Neural progenitor cell (in vitro differentiated cells): ENCODE measurements at regions not wholly inside any gene's neighbourhood (a gene's known extent, or its start where the extent isn't known, plus 50 kb on each side); places are given as distances from the start of the nearest gene placed in this dataset.

Experiments
- DNase-seq: peaks from one replicate; pipeline ENCODE4 v3.0.0-alpha.2; 2016; ENCODE audit warnings: low spot score
- H2AFZ ChIP-seq: fragments of 200-600 bp; sonication (generic); replicated peaks from 2 replicates; pipeline ENCODE4 v1.6.1; 2016; ENCODE audit warnings: antibody characterized with exemption
- H3F3A ChIP-seq: fragments of 200-600 bp; sonication (generic); 2 replicates; pipeline ENCODE4 v1.6.1; 2016; ENCODE audit warnings: antibody characterized with exemption, low read depth
- H3K27ac ChIP-seq: fragments of 200-600 bp; sonication (generic); 2 replicates; pipeline ENCODE4 v1.5.1; 2016; ENCODE audit warnings: mild to moderate bottlenecking
- H3K27me3 ChIP-seq: fragments of 200-600 bp; sonication (generic); 2 replicates; pipeline ENCODE4 v1.6.1; 2016; ENCODE audit warnings: mild to moderate bottlenecking, moderate library complexity
- H3K36me3 ChIP-seq: fragments of 200-600 bp; sonication (generic); 2 replicates; pipeline ENCODE4 v1.5.1; 2016
- H3K4me1 ChIP-seq: fragments of 200-600 bp; sonication (generic); 2 replicates; pipeline ENCODE4 v1.6.1; 2016; ENCODE audit warnings: mixed run types
- H3K4me2 ChIP-seq: fragments of 200-600 bp; sonication (generic); 2 replicates; pipeline ENCODE4 v1.6.1; 2016
- H3K4me3 ChIP-seq: fragments of 200-600 bp; sonication (generic); 2 replicates; pipeline ENCODE4 v1.5.1; 2016
- H3K79me2 ChIP-seq: fragments of 200-600 bp; sonication (generic); 2 replicates; pipeline ENCODE4 v1.6.1; 2016; ENCODE audit warnings: low read depth
- H3K9ac ChIP-seq: fragments of 200-600 bp; sonication (generic); 2 replicates; pipeline ENCODE4 v1.6.1; 2016
- H3K9me3 ChIP-seq: fragments of 200-600 bp; sonication (generic); 2 replicates; pipeline ENCODE4 v1.5.1; 2016; ENCODE audit warnings: low read depth
- H4K20me1 ChIP-seq: fragments of 200-600 bp; sonication (generic); 2 replicates; pipeline ENCODE4 v1.6.1; 2016; ENCODE audit warnings: low read depth
- H3K27ac Mint-ChIP-seq: 3 replicates; pipeline ENCODE4 v1.8.0; 2021; ENCODE audit warnings: mixed read lengths
- H3K27me3 Mint-ChIP-seq: 2 replicates; pipeline ENCODE4 v1.8.0; 2022; ENCODE audit warnings: low read depth, mild to moderate bottlenecking, inconsistent platforms, moderate library complexity, mixed read lengths; ENCODE audit not compliant: insufficient read depth
- H3K36me3 Mint-ChIP-seq: 3 replicates; pipeline ENCODE4 v1.8.0; 2021; ENCODE audit warnings: mixed read lengths
- H3K4me1 Mint-ChIP-seq: 3 replicates; pipeline ENCODE4 v1.8.0; 2021; ENCODE audit warnings: mixed read lengths
- H3K4me3 Mint-ChIP-seq: 3 replicates; pipeline ENCODE4 v1.8.0; 2021; ENCODE audit warnings: mild to moderate bottlenecking, moderate library complexity, mixed read lengths
- H3K9me3 Mint-ChIP-seq: 3 replicates; pipeline ENCODE4 v1.8.0; 2020; ENCODE audit warnings: mixed read lengths
- EZH2 ChIP-seq: fragments of 200-600 bp; sonication (generic); IDR thresholded peaks from 2 replicates; pipeline ENCODE4 v1.6.1; 2017; ENCODE audit warnings: antibody characterized with exemption, mild to moderate bottlenecking, moderate library complexity
- EZH2phosphoT487 ChIP-seq: fragments of 200-600 bp; sonication (generic); IDR thresholded peaks from 2 replicates; pipeline ENCODE4 v1.6.1; 2017; ENCODE audit warnings: antibody characterized with exemption
- TF ChIP-seq, protein P1 (sequence below): fragments of 200-600 bp; sonication (generic); IDR thresholded peaks from 2 replicates; pipeline ENCODE4 v1.5.1; 2017; ENCODE audit warnings: antibody characterized with exemption, mild to moderate bottlenecking

DNA sequence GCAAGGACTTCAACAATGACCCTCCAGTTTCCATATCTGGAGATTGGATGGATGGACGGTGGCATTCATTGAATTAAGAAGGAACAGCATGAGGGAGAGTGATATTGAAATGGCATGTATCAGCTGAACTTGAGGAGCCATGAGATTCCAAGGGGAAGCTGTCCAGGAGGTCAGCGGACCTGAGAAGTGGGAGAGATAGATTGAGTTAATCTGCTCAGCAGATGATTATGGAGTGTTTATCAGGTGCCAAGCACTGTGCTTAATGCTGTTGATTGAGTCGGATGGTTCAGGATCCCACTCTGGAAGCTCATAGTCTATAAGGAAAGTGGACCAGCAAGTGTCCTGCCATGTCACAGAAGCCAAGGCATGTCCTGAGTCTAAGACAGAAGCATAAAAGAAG lies 581.3 kb downstream of the INSC start:
- Mint-ChIP-seq H3K27me3 (peaks cover 4% of the 10 kb centered on the region), H3K9me3 (peaks cover 8% of the 10 kb centered on the region), H3K27ac (no peak overlapping the region), H3K4me3 (no peak overlapping the region), H3K36me3 (no peaks in the 10 kb centered on the region), H3K4me1 (peaks cover 8% of the 10 kb centered on the region)
- Histone ChIP-seq H2AFZ (no peak overlapping the region), H3K79me2 (no peaks in the 10 kb centered on the region), H3K27me3 (no peaks in the 10 kb centered on the region), H3K4me1 (no peaks in the 10 kb centered on the region), H3F3A (no peaks in the 10 kb centered on the region), H3K27ac (no peak overlapping the region), H3K36me3 (no peaks in the 10 kb centered on the region), H3K9me3 (no peaks in the 10 kb centered on the region), H3K9ac (no peak overlapping the region), H3K4me2 (no peak overlapping the region), H4K20me1 (no peaks in the 10 kb centered on the region), H3K4me3 (no peak overlapping the region)
- no peak for DNase-seq
- TF ChIP-seq, protein P1, sequence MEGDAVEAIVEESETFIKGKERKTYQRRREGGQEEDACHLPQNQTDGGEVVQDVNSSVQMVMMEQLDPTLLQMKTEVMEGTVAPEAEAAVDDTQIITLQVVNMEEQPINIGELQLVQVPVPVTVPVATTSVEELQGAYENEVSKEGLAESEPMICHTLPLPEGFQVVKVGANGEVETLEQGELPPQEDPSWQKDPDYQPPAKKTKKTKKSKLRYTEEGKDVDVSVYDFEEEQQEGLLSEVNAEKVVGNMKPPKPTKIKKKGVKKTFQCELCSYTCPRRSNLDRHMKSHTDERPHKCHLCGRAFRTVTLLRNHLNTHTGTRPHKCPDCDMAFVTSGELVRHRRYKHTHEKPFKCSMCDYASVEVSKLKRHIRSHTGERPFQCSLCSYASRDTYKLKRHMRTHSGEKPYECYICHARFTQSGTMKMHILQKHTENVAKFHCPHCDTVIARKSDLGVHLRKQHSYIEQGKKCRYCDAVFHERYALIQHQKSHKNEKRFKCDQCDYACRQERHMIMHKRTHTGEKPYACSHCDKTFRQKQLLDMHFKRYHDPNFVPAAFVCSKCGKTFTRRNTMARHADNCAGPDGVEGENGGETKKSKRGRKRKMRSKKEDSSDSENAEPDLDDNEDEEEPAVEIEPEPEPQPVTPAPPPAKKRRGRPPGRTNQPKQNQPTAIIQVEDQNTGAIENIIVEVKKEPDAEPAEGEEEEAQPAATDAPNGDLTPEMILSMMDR = no peak
- TF ChIP-seq EZH2phosphoT487 (no peak), EZH2 (no peak)

DNA sequence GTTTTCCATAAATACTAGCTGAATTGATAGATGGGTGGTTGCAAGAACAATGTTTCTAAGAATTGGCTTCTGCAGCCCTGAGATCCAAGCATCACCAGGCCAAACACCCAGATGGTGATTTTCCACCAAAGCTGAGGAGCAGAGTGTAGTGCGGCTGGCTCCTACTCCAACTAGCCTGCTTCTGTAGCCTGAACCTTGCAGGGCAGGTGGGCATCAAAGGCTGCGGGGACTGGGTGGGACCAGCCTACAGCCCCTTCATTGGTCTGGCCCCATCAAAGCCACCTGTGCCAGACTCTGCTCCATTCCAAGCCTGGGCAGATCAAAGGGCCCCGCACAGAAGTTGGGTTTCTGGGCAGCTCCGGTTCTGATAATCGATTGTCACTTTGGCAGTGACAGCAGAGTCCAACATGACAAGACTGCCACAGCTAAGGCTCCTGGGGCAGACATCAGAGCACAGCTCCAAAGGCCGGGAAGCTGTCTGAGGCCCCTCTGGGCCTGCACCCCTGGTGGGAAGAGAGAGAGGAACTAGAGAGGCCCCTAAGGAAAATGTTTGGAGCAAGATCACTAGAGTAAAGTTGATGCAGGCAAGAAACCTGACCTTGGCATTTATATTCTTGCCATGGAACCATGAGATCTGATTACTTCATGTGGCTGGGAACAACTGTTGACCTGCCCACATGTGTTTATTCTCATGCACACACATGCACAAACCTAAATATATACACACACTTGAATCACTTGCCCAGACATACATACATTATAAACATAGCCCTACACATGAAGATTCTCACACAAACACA lies 582.9 kb downstream of the INSC start:
- Histone ChIP-seq H3F3A (no peaks in the 10 kb centered on the region), H3K4me3 (no peak overlapping the region), H3K79me2 (no peaks in the 10 kb centered on the region), H3K9me3 (no peaks in the 10 kb centered on the region), H3K27me3 (no peaks in the 10 kb centered on the region), H3K36me3 (no peaks in the 10 kb centered on the region), H4K20me1 (no peaks in the 10 kb centered on the region), H2AFZ (no peak overlapping the region), H3K4me2 (no peak overlapping the region), H3K9ac (no peak overlapping the region), H3K27ac (no peak overlapping the region), H3K4me1 (no peaks in the 10 kb centered on the region)
- TF ChIP-seq EZH2 (no peak), EZH2phosphoT487 (no peak)
- TF ChIP-seq, protein P1 = no peak
- Mint-ChIP-seq H3K36me3 (no peaks in the 10 kb centered on the region), H3K9me3 (peaks cover 3% of the 10 kb centered on the region), H3K27me3 (peaks cover 6% of the 10 kb centered on the region), H3K27ac (no peak overlapping the region), H3K4me3 (no peak overlapping the region), H3K4me1 (peaks cover 12% of the 10 kb centered on the region)
- no peak for DNase-seq

DNA sequence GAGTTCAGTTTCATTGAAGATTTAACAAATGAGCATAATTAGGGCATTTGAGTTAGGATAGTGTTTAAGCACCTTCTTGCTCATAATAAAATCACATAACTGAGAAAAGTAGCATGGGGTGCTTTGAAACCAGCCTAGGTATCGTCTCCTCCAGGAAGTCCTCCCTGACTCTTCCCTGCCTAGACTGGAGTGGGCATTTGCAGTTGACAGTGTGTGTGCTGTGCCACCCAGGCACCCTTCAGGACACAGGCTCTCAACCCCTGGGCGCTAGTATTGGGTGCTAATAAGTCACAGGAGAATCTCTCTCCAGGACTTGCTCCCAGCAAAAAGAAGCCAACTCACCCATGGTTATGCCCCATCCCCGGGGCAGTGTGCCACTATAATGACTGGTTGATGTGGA lies 584.1 kb downstream of the INSC start:
- Mint-ChIP-seq H3K27ac (no peak overlapping the region), H3K4me1 (peaks cover 22% of the 10 kb centered on the region), H3K36me3 (no peaks in the 10 kb centered on the region), H3K27me3 (peaks cover 11% of the 10 kb centered on the region), H3K9me3 (peaks cover 6% of the 10 kb centered on the region), H3K4me3 (no peak overlapping the region)
- H3K79me2 ChIP-seq = no peaks in the 10 kb centered on the region
- no peak for DNase-seq
- H3K4me1 ChIP-seq = no peaks in the 10 kb centered on the region
- H3K27ac ChIP-seq = no peak overlapping the region
- no peaks in the 10 kb centered on the region for H4K20me1 ChIP-seq
- H3K9me3 ChIP-seq = no peaks in the 10 kb centered on the region
- no peak overlapping the region for H3K4me3 ChIP-seq
- no peak overlapping the region for H2AFZ ChIP-seq
- no peaks in the 10 kb centered on the region for H3F3A ChIP-seq
- H3K27me3 ChIP-seq = no peaks in the 10 kb centered on the region
- no peak for TF ChIP-seq EZH2
- no peak for TF ChIP-seq EZH2phosphoT487
- TF ChIP-seq, protein P1 = no peak
- no peak overlapping the region for H3K9ac ChIP-seq
- no peaks in the 10 kb centered on the region for H3K36me3 ChIP-seq
- no peak overlapping the region for H3K4me2 ChIP-seq
